ENCODE measurements at regions not wholly inside any gene's neighbourhood (a gene's known extent, or its start where the extent isn't known, plus 50 kb on each side); places are given as distances from the start of the nearest gene placed in this dataset.

GRCh38 chr5:77563475-77563874 lies 71.4 kb upstream of the WDR41 start:
- Histone ChIP-seq H3K27me3 (replicated peaks; ENCODE audit: insufficient read depth, low read length) (no peaks in the 10 kb centered on the region), H3F3A (ENCODE audit: insufficient read depth, low read length) (no peaks in the 10 kb centered on the region), H3K9ac (ENCODE audit: low read length) (no peak overlapping the region), H3K4me1 (ENCODE audit: low read length) (no peaks in the 10 kb centered on the region), H2AFZ (ENCODE audit: low read length) (no peak overlapping the region), H3K9me3 (replicated peaks; ENCODE audit: insufficient read depth, low read length) (no peaks in the 10 kb centered on the region), H3K4me3 (ENCODE audit: low read length) (no peak overlapping the region), H4K20me1 (ENCODE audit: insufficient read depth, low read length) (no peaks in the 10 kb centered on the region), H3K36me3 (replicated peaks; ENCODE audit: insufficient read depth, low read length) (no peaks in the 10 kb centered on the region), H3K79me2 (ENCODE audit: low read length) (no peaks in the 10 kb centered on the region), H3K9me2 (replicated peaks; ENCODE audit: insufficient read depth, low read length) (no peaks in the 10 kb centered on the region), H3K4me2 (ENCODE audit: low read depth, low read length) (no peak overlapping the region), H3K27ac (ENCODE audit: low read length) (no peak overlapping the region)
- no peak for DNase-seq
- TF ChIP-seq EZH2phosphoT487 (IDR thresholded peaks at IDR 0.05; ENCODE audit: low read length) (no peak), CTCF (IDR thresholded peaks at IDR 0.05; ENCODE audit: low read length) (no peak), EZH2 (optimal IDR thresholded peaks at IDR 0.05; ENCODE audit: low read depth, low read length) (no peak)

GRCh38 chr5:77561965-77562364 lies 69.8 kb upstream of the WDR41 start:
- H3K36me3 ChIP-seq (replicated peaks; ENCODE audit: insufficient read depth, low read length), result no peaks in the 10 kb centered on the region
- H3K4me2 ChIP-seq (ENCODE audit: low read depth, low read length), result no peak overlapping the region
- no peaks in the 10 kb centered on the region for H3K9me3 ChIP-seq (replicated peaks; ENCODE audit: insufficient read depth, low read length)
- no peak overlapping the region for H2AFZ ChIP-seq (ENCODE audit: low read length)
- H3K79me2 ChIP-seq (ENCODE audit: low read length), result no peaks in the 10 kb centered on the region
- no peak overlapping the region for H3K27ac ChIP-seq (ENCODE audit: low read length)
- no peaks in the 10 kb centered on the region for H3K9me2 ChIP-seq (replicated peaks; ENCODE audit: insufficient read depth, low read length)
- DNase-seq, result no peak
- no peak for TF ChIP-seq EZH2 (optimal IDR thresholded peaks at IDR 0.05; ENCODE audit: low read depth, low read length)
- no peak for TF ChIP-seq EZH2phosphoT487 (IDR thresholded peaks at IDR 0.05; ENCODE audit: low read length)
- no peak for TF ChIP-seq CTCF (IDR thresholded peaks at IDR 0.05; ENCODE audit: low read length)
- H4K20me1 ChIP-seq (ENCODE audit: insufficient read depth, low read length), result no peaks in the 10 kb centered on the region
- no peaks in the 10 kb centered on the region for H3K4me1 ChIP-seq (ENCODE audit: low read length)
- H3K27me3 ChIP-seq (replicated peaks; ENCODE audit: insufficient read depth, low read length), result no peaks in the 10 kb centered on the region
- no peak overlapping the region for H3K4me3 ChIP-seq (ENCODE audit: low read length)
- no peak overlapping the region for H3K9ac ChIP-seq (ENCODE audit: low read length)
- no peaks in the 10 kb centered on the region for H3F3A ChIP-seq (ENCODE audit: insufficient read depth, low read length)

GRCh38 chr5:77560677-77561263 lies 68.7 kb upstream of the WDR41 start:
- no peak overlapping the region for H3K4me3 ChIP-seq (ENCODE audit: low read length)
- no peaks in the 10 kb centered on the region for H3K79me2 ChIP-seq (ENCODE audit: low read length)
- H4K20me1 ChIP-seq (ENCODE audit: insufficient read depth, low read length), result no peaks in the 10 kb centered on the region
- no peaks in the 10 kb centered on the region for H3K9me3 ChIP-seq (replicated peaks; ENCODE audit: insufficient read depth, low read length)
- H3K27me3 ChIP-seq (replicated peaks; ENCODE audit: insufficient read depth, low read length), result no peaks in the 10 kb centered on the region
- TF ChIP-seq EZH2phosphoT487 (IDR thresholded peaks at IDR 0.05; ENCODE audit: low read length), result no peak
- no peak for TF ChIP-seq EZH2 (optimal IDR thresholded peaks at IDR 0.05; ENCODE audit: low read depth, low read length)
- TF ChIP-seq CTCF (IDR thresholded peaks at IDR 0.05; ENCODE audit: low read length), result peak; percentile 51
- H3K27ac ChIP-seq (ENCODE audit: low read length), result no peak overlapping the region
- H3F3A ChIP-seq (ENCODE audit: insufficient read depth, low read length), result no peaks in the 10 kb centered on the region
- no peaks in the 10 kb centered on the region for H3K4me1 ChIP-seq (ENCODE audit: low read length)
- H3K9me2 ChIP-seq (replicated peaks; ENCODE audit: insufficient read depth, low read length), result no peaks in the 10 kb centered on the region
- no peaks in the 10 kb centered on the region for H3K36me3 ChIP-seq (replicated peaks; ENCODE audit: insufficient read depth, low read length)
- no peak overlapping the region for H3K4me2 ChIP-seq (ENCODE audit: low read depth, low read length)
- peak; percentile 37 for DNase-seq
- H2AFZ ChIP-seq (ENCODE audit: low read length), result no peak overlapping the region
- no peak overlapping the region for H3K9ac ChIP-seq (ENCODE audit: low read length)

Measured in MM.1S (cell line).